CD4-positive, alpha-beta T cell (primary cell): ENCODE measurements at regions not wholly inside any gene's neighbourhood (a gene's known extent, or its start where the extent isn't known, plus 50 kb on each side); places are given as distances from the start of the nearest gene placed in this dataset.
"Not testable (repeated sequence)": the region's sequence is repeated elsewhere in the genome, so short reads cannot be mapped to it uniquely, and the experiment has no call there.

Experiments
- ATAC-seq: fragments of 200-7000 bp; cut with Tn5 transposase; one replicate; pipeline ENCODE4 v1.10.0; 2022; ENCODE audit warnings: mild to moderate bottlenecking; ENCODE audit not compliant: poor library complexity
- CTCF ChIA-PET: fragments of 350-600 bp; sonication (Branson Sonifier 250); formaldehyde crosslinking; loops from one replicate; lab custom pipeline; 2021; ENCODE audit warnings: antibody characterized with exemption, inconsistent platforms; lab: Charles Lee
- POLR2A ChIA-PET: fragments of 350-600 bp; sonication (Branson Sonifier 250); formaldehyde crosslinking; loops from one replicate; lab custom pipeline; 2021; ENCODE audit warnings: antibody characterized with exemption, inconsistent platforms; lab: Charles Lee
- DNase-seq, 14 experiments: peaks; one replicate each; pipeline ENCODE4 v3.0.0-alpha.2; 2013 to 2020; ENCODE audit warnings: mixed read lengths in 2 of 14
- H3K27ac ChIP-seq, 2 donors: one replicate each; pipeline versions ENCODE4 v1.5.1 to v1.7.0; 2013; ENCODE audit warnings: low read length in 2 of 2, low read depth in 1 of 2, mild to moderate bottlenecking in 1 of 2
- H3K27me3 ChIP-seq, 2 experiments: 1 replicate in 1 of 2; 2 replicates in 1 of 2; pipeline versions ENCODE4 v1.6.1 to v1.7.0; 2013; ENCODE audit warnings: low read length in 2 of 2, control low read depth in 1 of 2, mild to moderate bottlenecking in 1 of 2, moderate library complexity in 1 of 2; ENCODE audit not compliant: insufficient read depth in 2 of 2, control insufficient read depth in 1 of 2
- H3K36me3 ChIP-seq: one replicate; pipeline ENCODE4 v1.6.1; 2013; ENCODE audit warnings: low read length, control low read depth; ENCODE audit not compliant: insufficient read depth
- H3K4me1 ChIP-seq: one replicate; pipeline ENCODE4 v1.6.1; 2013; ENCODE audit warnings: low read length, control low read depth; ENCODE audit not compliant: insufficient read depth
- H3K4me3 ChIP-seq: one replicate; pipeline ENCODE4 v1.5.1; 2013; ENCODE audit warnings: mild to moderate bottlenecking, low read length, moderate library complexity
- H3K9me3 ChIP-seq, 2 experiments: 1 replicate in 1 of 2; 2 replicates in 1 of 2; pipeline versions ENCODE4 v1.6.1 to v1.7.0; 2013; ENCODE audit warnings: low read length in 2 of 2, mild to moderate bottlenecking in 2 of 2, control low read depth in 1 of 2, moderate library complexity in 1 of 2; ENCODE audit not compliant: control insufficient read depth in 1 of 2, insufficient read depth in 1 of 2
- H3K27ac Mint-ChIP-seq: one replicate; pipeline ENCODE4 v1.8.0; 2020; ENCODE audit warnings: mixed read lengths
- H3K27me3 Mint-ChIP-seq: one replicate; pipeline ENCODE4 v1.8.0; 2021; ENCODE audit warnings: mixed read lengths
- H3K36me3 Mint-ChIP-seq: one replicate; pipeline ENCODE4 v1.8.0; 2021; ENCODE audit warnings: low read depth, mixed read lengths
- H3K4me1 Mint-ChIP-seq: one replicate; pipeline ENCODE4 v1.8.0; 2021; ENCODE audit warnings: low read depth, mixed read lengths
- H3K4me3 Mint-ChIP-seq: one replicate; pipeline ENCODE4 v1.8.0; 2020; ENCODE audit warnings: mild to moderate bottlenecking, mixed read lengths
- H3K9me3 Mint-ChIP-seq: one replicate; pipeline ENCODE4 v1.8.0; 2020; ENCODE audit warnings: mixed read lengths
- CTCF ChIP-seq: fragments of 200-600 bp; IDR thresholded peaks from one replicate; pipeline ENCODE4 v1.8.0; 2022; ENCODE audit warnings: antibody characterized with exemption, mild to moderate bottlenecking
- intact Hi-C, 2 experiments: fragments of 100-400 bp; cut with DNase I in 1 of 2; cut with micrococcal nuclease in 1 of 2; formaldehyde crosslinking; loops; one replicate each; pipeline versions ENCODE4 v1.15.1 to v1.9.0; 2023 to 2025; cut with DNase I, micrococcal nuclease

GRCh38 chr15:19996574-19997194, 544.9 kb downstream of the GOLGA6L6 start:
- H3K4me3 Mint-ChIP-seq, H3K27ac ChIP-seq, H3K4me3 ChIP-seq, H3K4me1 Mint-ChIP-seq, DNase-seq, ATAC-seq, H3K36me3 Mint-ChIP-seq, H3K9me3 ChIP-seq, H3K27me3 ChIP-seq, intact Hi-C loops, CTCF ChIA-PET, H3K27me3 Mint-ChIP-seq, H3K4me1 ChIP-seq, POLR2A ChIA-PET, H3K9me3 Mint-ChIP-seq, H3K36me3 ChIP-seq, H3K27ac Mint-ChIP-seq: not testable (repeated sequence)

DNA sequence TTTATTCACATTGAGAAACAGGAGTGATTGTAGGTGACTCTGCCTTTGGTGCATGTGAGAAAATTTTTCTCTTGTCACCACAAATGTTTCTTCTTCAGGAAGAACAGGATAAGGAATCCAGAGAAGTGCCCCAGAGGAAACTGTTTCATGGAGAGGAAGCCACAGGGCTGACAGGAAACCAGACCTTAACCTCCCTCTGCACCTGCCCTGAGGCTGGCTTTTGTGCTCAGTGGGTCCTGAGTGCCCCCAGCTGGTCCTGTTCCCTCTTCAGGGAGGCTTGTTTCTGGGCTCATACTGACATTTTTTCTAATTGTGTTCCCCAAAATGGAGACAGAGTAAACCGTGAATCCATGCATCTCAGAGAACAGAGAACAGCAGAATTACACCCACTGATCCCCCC, 546.3 kb downstream of the GOLGA6L6 start:
- POLR2A ChIA-PET, H3K27ac Mint-ChIP-seq, H3K27me3 Mint-ChIP-seq, DNase-seq, H3K36me3 ChIP-seq, H3K27ac ChIP-seq, H3K36me3 Mint-ChIP-seq, H3K4me1 Mint-ChIP-seq, ATAC-seq, CTCF ChIA-PET, H3K27me3 ChIP-seq, H3K9me3 ChIP-seq, H3K9me3 Mint-ChIP-seq, H3K4me1 ChIP-seq, H3K4me3 ChIP-seq, intact Hi-C loops, H3K4me3 Mint-ChIP-seq: not testable (repeated sequence)

DNA sequence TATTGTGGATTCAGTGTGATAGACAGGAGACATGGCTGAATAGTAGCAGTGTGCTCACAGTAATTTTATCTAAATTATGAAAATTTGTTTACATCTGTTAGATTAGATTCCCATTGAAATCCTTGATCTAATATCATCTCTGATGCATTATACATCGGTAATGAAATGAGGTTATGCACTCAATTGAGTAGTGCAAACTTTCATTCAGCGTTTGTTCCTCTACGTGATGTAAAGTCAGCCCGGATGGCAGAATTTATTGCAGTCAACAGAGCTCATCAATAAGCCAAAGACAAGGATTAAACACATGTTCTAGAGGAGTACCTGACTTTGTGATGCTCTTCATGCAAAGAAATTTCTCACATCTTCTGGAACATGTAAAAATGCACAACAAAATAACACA, 549.2 kb downstream of the GOLGA6L6 start:
- Mint-ChIP-seq H3K36me3 (no peaks in the 10 kb centered on the region), H3K9me3 (peaks cover 2% of the 10 kb centered on the region), H3K4me3 (no peak overlapping the region), H3K4me1 (no peaks in the 10 kb centered on the region), H3K27me3 (no peaks in the 10 kb centered on the region), H3K27ac (no peak overlapping the region)
- H3K4me3 ChIP-seq: no peak overlapping the region
- peaks cover 0 to 15% of the 10 kb centered on the region in 2 experiments for H3K9me3 ChIP-seq
- no peak for DNase-seq
- intact Hi-C loops: no loop called here
- no peaks in the 10 kb centered on the region for H3K4me1 ChIP-seq
- CTCF ChIA-PET: no interaction called here
- POLR2A ChIA-PET: no interaction called here
- TF ChIP-seq CTCF: no peak
- ATAC-seq: no peak
- no peaks in the 10 kb centered on the region for H3K27me3 ChIP-seq
- H3K36me3 ChIP-seq: no peaks in the 10 kb centered on the region
- H3K27ac ChIP-seq: no peak overlapping the region

GRCh38 chr15:19988094-19988660, 553.4 kb downstream of the GOLGA6L6 start:
- POLR2A ChIA-PET: no interaction called here
- no peak for TF ChIP-seq CTCF
- Mint-ChIP-seq H3K36me3 (no peaks in the 10 kb centered on the region), H3K4me3 (no peak overlapping the region), H3K27me3 (no peaks in the 10 kb centered on the region), H3K9me3 (peaks cover 8% of the 10 kb centered on the region), H3K4me1 (no peaks in the 10 kb centered on the region), H3K27ac (no peak overlapping the region)
- intact Hi-C loops: no loop called here
- H3K4me3 ChIP-seq: no peak overlapping the region
- no peak overlapping the region for H3K27ac ChIP-seq
- H3K9me3 ChIP-seq: peaks cover 0 to 17% of the 10 kb centered on the region in 2 experiments
- H3K27me3 ChIP-seq: no peaks in the 10 kb centered on the region
- DNase-seq: no peak
- H3K4me1 ChIP-seq: no peaks in the 10 kb centered on the region
- no peak for ATAC-seq
- CTCF ChIA-PET: no interaction called here
- H3K36me3 ChIP-seq: no peaks in the 10 kb centered on the region
